PC-3 (cell line): ENCODE measurements at regions not wholly inside any gene's neighbourhood (a gene's known extent, or its start where the extent isn't known, plus 50 kb on each side); places are given as distances from the start of the nearest gene placed in this dataset.

Experiments
- ATAC-seq: fragments of 200-7000 bp; cut with Tn5 transposase; 2 replicates; pipeline ENCODE4 v1.9.1; 2020; ENCODE audit warnings: mild to moderate bottlenecking, moderate library complexity
- BruUV-seq: library from RNA; stranded (reverse); fragments of 400-500 nt; replicated peaks from 2 replicates; lab custom pipeline; 2021; lab: Mats Ljungman, UMichigan
- CTCF ChIA-PET: fragments of 300-600 bp; sonication (Branson Sonifier 250); formaldehyde crosslinking; loops from one replicate; lab custom pipeline; 2022; ENCODE audit warnings: antibody characterized with exemption; lab: Charles Lee
- POLR2A ChIA-PET: fragments of 300-600 bp; sonication (Branson Sonifier 250); formaldehyde crosslinking; loops from one replicate; lab custom pipeline; 2022; ENCODE audit warnings: antibody characterized with exemption; ENCODE audit not compliant: unreplicated experiment; lab: Charles Lee
- DNase-seq: peaks from one replicate; pipeline ENCODE4 v3.0.0-alpha.2; 2015
- H2AFZ ChIP-seq: fragments of 300-600 bp; sonication (generic); 2 replicates; pipeline ENCODE4 v1.6.0; 2016; ENCODE audit warnings: antibody characterized with exemption, low read length
- H3F3A ChIP-seq: fragments of 300-600 bp; sonication (generic); one replicate; pipeline ENCODE4 v1.6.0; 2017; ENCODE audit warnings: antibody characterized with exemption, low read length, control low read depth, mild to moderate bottlenecking; ENCODE audit not compliant: unreplicated experiment
- H3K27ac ChIP-seq: fragments of 300-600 bp; sonication (generic); 2 replicates; pipeline ENCODE4 v1.5.1; 2016; ENCODE audit warnings: mild to moderate bottlenecking, low read length
- H3K27me3 ChIP-seq: fragments of 300-600 bp; sonication (generic); 2 replicates; pipeline ENCODE4 v1.6.1; 2016; ENCODE audit warnings: low read length, mixed read lengths
- H3K36me3 ChIP-seq: fragments of 300-600 bp; sonication (generic); 2 replicates; pipeline ENCODE4 v1.6.1; 2016; ENCODE audit warnings: low read depth, mixed run types, low read length, mixed read lengths
- H3K4me1 ChIP-seq: fragments of 300-600 bp; sonication (generic); 2 replicates; pipeline ENCODE4 v1.5.1; 2016; ENCODE audit warnings: low read length; ENCODE audit not compliant: insufficient read depth
- H3K4me2 ChIP-seq: fragments of 300-600 bp; sonication (generic); 2 replicates; pipeline ENCODE4 v1.6.0; 2016; ENCODE audit warnings: low read length
- H3K4me3 ChIP-seq: fragments of 300-600 bp; sonication (generic); 2 replicates; pipeline ENCODE4 v1.5.1; 2016; ENCODE audit warnings: mild to moderate bottlenecking, low read length, mixed read lengths
- H3K79me2 ChIP-seq: fragments of 300-600 bp; sonication (generic); 2 replicates; pipeline ENCODE4 v1.6.1; 2017; ENCODE audit warnings: low read length, mixed read lengths
- H3K9ac ChIP-seq: fragments of 300-600 bp; sonication (generic); 2 replicates; pipeline ENCODE4 v1.6.0; 2016; ENCODE audit warnings: mild to moderate bottlenecking, low read length
- H3K9me2 ChIP-seq: fragments of 300-600 bp; sonication (generic); replicated peaks from 2 replicates; pipeline ENCODE4 v1.6.1; 2016; ENCODE audit warnings: mixed run types, low read length, mixed read lengths
- H3K9me3 ChIP-seq: fragments of 300-600 bp; sonication (generic); 2 replicates; pipeline ENCODE4 v1.6.1; 2016; ENCODE audit warnings: low read length, mixed read lengths
- H4K20me1 ChIP-seq: fragments of 300-600 bp; sonication (generic); 2 replicates; pipeline ENCODE4 v1.6.1; 2016; ENCODE audit warnings: low read length, mixed read lengths
- CTCF ChIP-seq: fragments of 300-600 bp; sonication (generic); conservative IDR thresholded peaks from 2 replicates; pipeline ENCODE4 v1.5.1; 2017; ENCODE audit warnings: antibody characterized with exemption, low read depth, mild to moderate bottlenecking, low read length
- EZH2 ChIP-seq: fragments of 300-600 bp; sonication (generic); IDR thresholded peaks from one replicate; pipeline ENCODE4 v1.6.1; 2017; ENCODE audit warnings: antibody characterized with exemption, mild to moderate bottlenecking, low read length; ENCODE audit not compliant: unreplicated experiment
- EZH2phosphoT487 ChIP-seq: fragments of 300-600 bp; sonication (generic); IDR thresholded peaks from 2 replicates; pipeline ENCODE4 v1.6.1; 2018; ENCODE audit warnings: mild to moderate bottlenecking, antibody characterized with exemption, low read length, borderline replicate concordance
- intact Hi-C: fragments of 100-400 bp; cut with micrococcal nuclease; formaldehyde crosslinking; loops from 2 replicates; pipeline ENCODE4 v1.9.0; 2023

DNA sequence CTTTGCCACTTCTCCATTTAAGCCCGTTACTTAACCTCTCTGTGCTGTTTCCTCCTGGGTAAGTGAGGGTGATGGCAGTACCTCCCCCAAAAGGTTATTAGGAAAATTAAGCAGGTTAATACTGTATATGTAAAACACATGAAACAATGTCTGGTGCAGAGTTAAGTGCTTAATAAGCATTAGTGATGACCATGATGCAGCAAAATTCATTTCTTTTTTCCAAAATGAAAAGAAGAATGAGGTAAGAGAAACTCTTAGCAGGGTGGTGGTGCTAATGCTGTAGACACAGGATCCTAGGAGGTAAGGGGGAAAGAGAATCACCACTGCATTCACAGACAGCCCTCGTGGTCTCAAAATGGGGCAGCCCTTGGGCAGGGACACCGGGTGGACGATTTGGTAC lies 115.1 kb upstream of the RAI14 start:
- POLR2A ChIA-PET, result no interaction called here
- H3F3A ChIP-seq, result no peaks in the 10 kb centered on the region
- no peak for DNase-seq
- peaks cover 14% of the 10 kb centered on the region for H3K4me1 ChIP-seq
- no peaks in the 10 kb centered on the region for H3K27me3 ChIP-seq
- no peak overlapping the region for H3K4me3 ChIP-seq
- no peak for ATAC-seq
- no peaks in the 10 kb centered on the region for H3K79me2 ChIP-seq
- TF ChIP-seq EZH2phosphoT487 (no peak), CTCF (no peak), EZH2 (no peak)
- H3K9me3 ChIP-seq, result 0 out of 2 replicates have a peak, but pooled peaks cover 5% of the 10 kb centered on the region
- no peaks in the 10 kb centered on the region for H4K20me1 ChIP-seq
- H3K27ac ChIP-seq, result no peak overlapping the region
- no peak overlapping the region for H3K4me2 ChIP-seq
- no peaks in the 10 kb centered on the region for H3K9me2 ChIP-seq
- H3K36me3 ChIP-seq, result no peaks in the 10 kb centered on the region
- no peak overlapping the region for H2AFZ ChIP-seq
- intact Hi-C loops, result no loop called here
- H3K9ac ChIP-seq, result no peak overlapping the region
- CTCF ChIA-PET, result no interaction called here
- BruUV-seq, result no TSS peak

DNA sequence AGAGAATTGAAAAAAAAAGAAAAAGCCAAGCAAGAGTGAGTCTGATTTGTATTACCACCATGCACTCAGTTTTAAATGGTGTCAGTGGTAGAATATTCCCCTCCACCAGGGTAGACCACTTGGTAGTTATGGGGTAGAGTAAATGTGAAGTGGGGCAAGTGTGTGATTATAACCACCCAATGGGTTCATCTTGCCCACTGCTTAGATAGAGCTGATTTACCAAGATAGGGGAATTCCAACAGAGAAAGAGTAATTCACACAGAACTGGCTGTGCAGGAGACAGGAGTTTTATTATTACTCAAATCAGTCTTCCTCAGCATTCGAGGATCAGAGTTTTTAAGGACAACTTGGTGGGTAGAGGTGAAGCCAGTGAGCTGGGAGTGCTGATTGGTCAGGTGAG lies 113.3 kb upstream of the RAI14 start:
- Histone ChIP-seq H3K4me2 (no peak overlapping the region), H3K27me3 (no peaks in the 10 kb centered on the region), H3K9me2 (no peaks in the 10 kb centered on the region), H4K20me1 (no peaks in the 10 kb centered on the region), H2AFZ (no peak overlapping the region), H3K9me3 (0 out of 2 replicates have a peak, but pooled peaks cover 16% of the 10 kb centered on the region), H3K36me3 (no peaks in the 10 kb centered on the region), H3K9ac (no peak overlapping the region), H3F3A (no peaks in the 10 kb centered on the region), H3K27ac (no peak overlapping the region), H3K4me1 (no peaks in the 10 kb centered on the region), H3K4me3 (no peak overlapping the region), H3K79me2 (no peaks in the 10 kb centered on the region)
- intact Hi-C loops, result no loop called here
- no TSS peak for BruUV-seq
- ATAC-seq (no peak), DNase-seq (no peak)
- POLR2A ChIA-PET, result no interaction called here
- TF ChIP-seq CTCF (no peak), EZH2phosphoT487 (no peak), EZH2 (no peak)
- CTCF ChIA-PET, result no interaction called here

DNA sequence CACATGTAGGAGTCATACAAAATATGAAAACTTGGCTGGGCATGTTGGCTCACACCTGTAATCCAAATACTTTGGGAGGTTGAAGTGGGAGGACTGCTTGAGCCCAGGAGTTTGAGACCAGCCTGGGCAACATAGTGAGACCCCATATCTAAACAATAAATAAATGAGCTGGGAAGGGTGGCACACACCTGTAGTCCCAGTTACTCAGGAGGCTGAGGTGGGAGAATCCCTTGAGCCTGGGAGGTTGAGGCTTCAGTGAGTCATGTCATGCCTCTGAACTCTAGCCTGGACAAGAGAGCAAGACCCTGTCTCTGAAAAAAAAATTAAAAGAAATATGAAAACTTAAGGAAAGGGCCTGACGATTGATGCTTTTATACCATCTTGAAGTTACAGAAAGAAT lies 112.4 kb upstream of the RAI14 start:
- no peak for DNase-seq
- ChIA-PET POLR2A (no interaction called here), CTCF (no interaction called here)
- Histone ChIP-seq H3K36me3 (no peaks in the 10 kb centered on the region), H3K4me3 (no peak overlapping the region), H2AFZ (no peak overlapping the region), H3K79me2 (no peaks in the 10 kb centered on the region), H3K9me2 (no peaks in the 10 kb centered on the region), H3K27ac (no peak overlapping the region), H3K4me1 (no peaks in the 10 kb centered on the region), H3K9me3 (0 out of 2 replicates have a peak, but pooled peaks cover 16% of the 10 kb centered on the region), H3F3A (no peaks in the 10 kb centered on the region), H4K20me1 (no peaks in the 10 kb centered on the region), H3K27me3 (no peaks in the 10 kb centered on the region), H3K9ac (no peak overlapping the region), H3K4me2 (no peak overlapping the region)
- TF ChIP-seq EZH2 (no peak), EZH2phosphoT487 (no peak), CTCF (no peak)
- BruUV-seq, result no TSS peak
- ATAC-seq, result no peak
- intact Hi-C loops, result no loop called here
